Endodermal cell (in vitro differentiated cells): ENCODE measurements at regions not wholly inside any gene's neighbourhood (a gene's known extent, or its start where the extent isn't known, plus 50 kb on each side); places are given as distances from the start of the nearest gene placed in this dataset.

Source experiments
- DNase-seq: peaks from one replicate; pipeline ENCODE4 v3.0.0-alpha.2; 2017
- H3K27ac ChIP-seq: 2 replicates; pipeline ENCODE4 v1.5.1; 2013; ENCODE audit warnings: mild to moderate bottlenecking, low read depth, low read length, moderate library complexity
- H3K27me3 ChIP-seq: 2 replicates; pipeline ENCODE4 v1.6.1; 2013; ENCODE audit warnings: mild to moderate bottlenecking, low read length, moderate library complexity; ENCODE audit not compliant: insufficient read depth, control insufficient read depth, poor library complexity, severe bottlenecking
- H3K36me3 ChIP-seq: 2 replicates; pipeline ENCODE4 v1.7.0; 2013; ENCODE audit warnings: mild to moderate bottlenecking, low read length, moderate library complexity; ENCODE audit not compliant: control insufficient read depth, insufficient read depth
- H3K4me1 ChIP-seq: one replicate; pipeline ENCODE4 v1.7.0; 2013; ENCODE audit warnings: low read length; ENCODE audit not compliant: control insufficient read depth, insufficient read depth
- H3K4me3 ChIP-seq: 2 replicates; pipeline ENCODE4 v1.5.1; 2013; ENCODE audit warnings: mild to moderate bottlenecking, low read length, moderate library complexity
- H3K9ac ChIP-seq: 2 replicates; pipeline ENCODE4 v1.6.1; 2013; ENCODE audit warnings: mild to moderate bottlenecking, low read length, moderate library complexity; ENCODE audit not compliant: poor library complexity, severe bottlenecking; ENCODE audit errors: extremely low read depth
- H3K9me3 ChIP-seq: 2 replicates; pipeline ENCODE4 v1.6.1; 2013; ENCODE audit warnings: mild to moderate bottlenecking, low read length, moderate library complexity; ENCODE audit not compliant: control insufficient read depth
- H3K27ac Mint-ChIP-seq: 2 replicates; pipeline ENCODE4 v1.8.0; 2020; ENCODE audit warnings: mixed read lengths
- H3K27me3 Mint-ChIP-seq: 2 replicates; pipeline ENCODE4 v1.8.0; 2021; ENCODE audit warnings: mild to moderate bottlenecking, mixed read lengths; ENCODE audit not compliant: insufficient read depth
- H3K36me3 Mint-ChIP-seq: 2 replicates; pipeline ENCODE4 v1.8.0; 2020; ENCODE audit warnings: low read depth, mixed read lengths
- H3K4me1 Mint-ChIP-seq: 2 replicates; pipeline ENCODE4 v1.8.0; 2020; ENCODE audit warnings: mixed read lengths
- H3K4me3 Mint-ChIP-seq: 2 replicates; pipeline ENCODE4 v1.8.0; 2020; ENCODE audit warnings: mild to moderate bottlenecking, moderate library complexity, mixed read lengths
- H3K9me3 Mint-ChIP-seq: 2 replicates; pipeline ENCODE4 v1.8.0; 2020; ENCODE audit warnings: mild to moderate bottlenecking, mixed read lengths
- CTCF ChIP-seq: fragments of 200-600 bp; sonication (generic); conservative IDR thresholded peaks from 2 replicates; pipeline ENCODE4 v1.5.0; 2021; ENCODE audit warnings: antibody characterized with exemption, mild to moderate bottlenecking
- WGBS, 2 experiments: methylation state at CpG; one replicate each; pipeline versions ENCODE4 v1.1.5 to v1.1.7; 2013; ENCODE audit warnings: missing lambda C conversion rate in 2 of 2, mixed read lengths in 1 of 2; ENCODE audit not compliant: insufficient coverage in 1 of 2, insufficient read length in 1 of 2; 5-methylcytosine and 5-hydroxymethylcytosine counted together

- 92 to 100% methylated on average over 3 of the region's 3 CpGs for WGBS, 2 experiments
- no peak overlapping the region for H3K27ac Mint-ChIP-seq
- no peak overlapping the region for H3K4me3 Mint-ChIP-seq
- no peaks in the 10 kb centered on the region for H3K4me1 ChIP-seq
- H3K4me3 ChIP-seq = no peak overlapping the region
- peaks cover 13% of the 10 kb centered on the region for H3K4me1 Mint-ChIP-seq
- no peak overlapping the region for H3K9ac ChIP-seq
- H3K36me3 ChIP-seq = no peaks in the 10 kb centered on the region
- H3K27ac ChIP-seq = no peak overlapping the region
- TF ChIP-seq CTCF = no peak
- no peaks in the 10 kb centered on the region for H3K9me3 ChIP-seq
- H3K9me3 Mint-ChIP-seq = peaks cover 8% of the 10 kb centered on the region
- H3K36me3 Mint-ChIP-seq = no peaks in the 10 kb centered on the region
- DNase-seq = no peak
- H3K27me3 Mint-ChIP-seq = no peaks in the 10 kb centered on the region
- H3K27me3 ChIP-seq = no peaks in the 10 kb centered on the region
These were observed 482.6 kb downstream of the IPMK start for GRCh38 chr10:57785068-57785467.

GRCh38 chr10:57776688-57777432 is 490.8 kb downstream of the IPMK start:
- DNase-seq = no peak
- Mint-ChIP-seq H3K36me3 (peaks cover 4% of the 10 kb centered on the region), H3K4me1 (no peaks in the 10 kb centered on the region), H3K4me3 (no peak overlapping the region), H3K9me3 (peaks cover 41% of the 10 kb centered on the region), H3K27me3 (no peaks in the 10 kb centered on the region), H3K27ac (no peak overlapping the region)
- Histone ChIP-seq H3K4me1 (no peaks in the 10 kb centered on the region), H3K4me3 (no peak overlapping the region), H3K27me3 (no peaks in the 10 kb centered on the region), H3K27ac (no peak overlapping the region), H3K9ac (no peak overlapping the region), H3K9me3 (peaks cover 37% of the 10 kb centered on the region), H3K36me3 (no peaks in the 10 kb centered on the region)
- 78 to 82% methylated on average over 5 of the region's 5 CpGs for whole genome bisulfite sequencing, 2 experiments
- no peak for TF ChIP-seq CTCF

- Histone ChIP-seq H3K9ac (no peak overlapping the region), H3K9me3 (peaks cover 37% of the 10 kb centered on the region), H3K4me1 (no peaks in the 10 kb centered on the region), H3K27me3 (no peaks in the 10 kb centered on the region), H3K27ac (no peak overlapping the region), H3K4me3 (no peak overlapping the region), H3K36me3 (no peaks in the 10 kb centered on the region)
- DNase-seq = no peak
- H3K27ac Mint-ChIP-seq = no peak overlapping the region
- peaks cover 40% of the 10 kb centered on the region for H3K9me3 Mint-ChIP-seq
- no peak for TF ChIP-seq CTCF
- no peaks in the 10 kb centered on the region for H3K27me3 Mint-ChIP-seq
- H3K4me1 Mint-ChIP-seq = no peaks in the 10 kb centered on the region
- 95 to 100% methylated on average over 1 to 2 of the region's 2 CpGs for WGBS, 2 experiments
- no peak overlapping the region for H3K4me3 Mint-ChIP-seq
- peaks cover 4% of the 10 kb centered on the region for H3K36me3 Mint-ChIP-seq
These were observed 492.4 kb downstream of the IPMK start for GRCh38 chr10:57775250-57775649.
